GM18861 (cell line): ENCODE measurements at regions not wholly inside any gene's neighbourhood (a gene's known extent, or its start where the extent isn't known, plus 50 kb on each side); places are given as distances from the start of the nearest gene placed in this dataset.

Experiments
- ATAC-seq: cut with Tn5 transposase; IDR thresholded peaks from one replicate; pipeline ENCODE4 v1.9.1; 2021; ENCODE audit not compliant: unreplicated experiment

- no peak for ATAC-seq
Measured at GRCh38 chr5:159420940-159421339, 90.7 kb upstream of the IL12B start.

- ATAC-seq: no peak
Measured at GRCh38 chr5:159422361-159422760, 92.1 kb upstream of the IL12B start.

GRCh38 chr5:159422910-159423309 lies 92.6 kb upstream of the IL12B start:
- no peak for ATAC-seq

GRCh38 chr5:159424123-159424522 lies 93.8 kb upstream of the IL12B start:
- ATAC-seq: no peak

- ATAC-seq: no peak
Measured at GRCh38 chr5:159426694-159427093, 96.4 kb upstream of the IL12B start.

GRCh38 chr5:159427180-159428012 lies 97.1 kb upstream of the IL12B start:
- ATAC-seq: peak; percentile 71

- no peak for ATAC-seq
Measured at GRCh38 chr5:159430361-159431012, 100.2 kb upstream of the IL12B start.

GRCh38 chr5:159435855-159436254 lies 105.6 kb upstream of the IL12B start:
- no peak for ATAC-seq

- no peak for ATAC-seq
Measured at GRCh38 chr5:159438092-159438491, 107.8 kb upstream of the IL12B start.

- no peak for ATAC-seq
Measured at GRCh38 chr5:159439002-159439401, 108.7 kb upstream of the IL12B start.

GRCh38 chr5:159440235-159440634 lies 109.9 kb upstream of the IL12B start:
- ATAC-seq: peak; percentile 62

- ATAC-seq: no peak
Measured at GRCh38 chr5:159440968-159441367, 110.7 kb upstream of the IL12B start.

GRCh38 chr5:159441441-159441840 lies 111.2 kb upstream of the IL12B start:
- no peak for ATAC-seq

- no peak for ATAC-seq
Measured at GRCh38 chr5:159442206-159442850, 112.0 kb upstream of the IL12B start.

GRCh38 chr5:159444441-159445082 lies 114.3 kb upstream of the IL12B start:
- ATAC-seq: no peak

- ATAC-seq: no peak
Measured at GRCh38 chr5:159447116-159447515, 116.8 kb upstream of the IL12B start.

- no peak for ATAC-seq
Measured at GRCh38 chr5:159448841-159449407, 118.6 kb upstream of the IL12B start.

GRCh38 chr5:159449925-159450324 lies 119.6 kb upstream of the IL12B start:
- ATAC-seq: no peak

GRCh38 chr5:159450417-159450816 lies 120.1 kb upstream of the IL12B start:
- no peak for ATAC-seq

- no peak for ATAC-seq
Measured at GRCh38 chr5:159451197-159452052, 121.1 kb upstream of the IL12B start.
